Hippocampal formation (tissue), 2 donors: ENCODE measurements at regions not wholly inside any gene's neighbourhood (a gene's known extent, or its start where the extent isn't known, plus 50 kb on each side); places are given as distances from the start of the nearest gene placed in this dataset.
A peak's percentile ranks its signal among the peaks of the same experiment; 100 is the strongest.
"Not testable (repeated sequence)": the region's sequence is repeated elsewhere in the genome, so short reads cannot be mapped to it uniquely, and the experiment has no call there.

Experiments
- DNase-seq, 2 donors: peaks; one replicate each; lab custom pipeline; 2025; lab: John Stamatoyannopoulos, UW

- no peak for DNase-seq
Observed at GRCh38 chr11:127965939-127966668, 621.3 kb downstream of the ETS1 start.

- no peak for DNase-seq
Observed at GRCh38 chr11:127962416-127962815, 624.9 kb downstream of the ETS1 start.

- no peak for DNase-seq
Observed at GRCh38 chr11:127950162-127950561, 637.2 kb downstream of the ETS1 start.

GRCh38 chr11:127943763-127944162 lies 643.6 kb downstream of the ETS1 start:
- no peak for DNase-seq

- no peak for DNase-seq
Observed at GRCh38 chr11:127943152-127943551, 644.2 kb downstream of the ETS1 start.

GRCh38 chr11:127941554-127941953 lies 645.8 kb downstream of the ETS1 start:
- DNase-seq: not testable (repeated sequence)

- no peak for DNase-seq
Observed at GRCh38 chr11:127939000-127939399, 648.4 kb downstream of the ETS1 start.

GRCh38 chr11:127935081-127935480 lies 652.3 kb downstream of the ETS1 start:
- no peak for DNase-seq

GRCh38 chr11:127933961-127934360 lies 653.4 kb downstream of the ETS1 start:
- DNase-seq: not testable (repeated sequence)

- no peak for DNase-seq
Observed at GRCh38 chr11:127931803-127932202, 655.6 kb downstream of the ETS1 start.

- no peak for DNase-seq
Observed at GRCh38 chr11:127926721-127927120, 660.6 kb downstream of the ETS1 start.

- DNase-seq: no peak
Observed at GRCh38 chr11:127925475-127925874, 661.9 kb downstream of the ETS1 start.

GRCh38 chr11:127919206-127920000 lies 668.0 kb downstream of the ETS1 start:
- no peak for DNase-seq

- no peak for DNase-seq
Observed at GRCh38 chr11:127902382-127902781, 685.0 kb downstream of the ETS1 start.

GRCh38 chr11:127898422-127899365 lies 688.7 kb downstream of the ETS1 start:
- no peak for DNase-seq

- DNase-seq: no peak
Observed at GRCh38 chr11:127895776-127896175, 691.6 kb downstream of the ETS1 start.

- no peak for DNase-seq
Observed at GRCh38 chr11:127894316-127894715, 693.0 kb downstream of the ETS1 start.

GRCh38 chr11:127890030-127890615 lies 697.2 kb downstream of the ETS1 start:
- DNase-seq: no peak

GRCh38 chr11:127888386-127888785 lies 699.0 kb downstream of the ETS1 start:
- DNase-seq: no peak

- no peak for DNase-seq
Observed at GRCh38 chr11:127875131-127875530, 712.2 kb downstream of the ETS1 start.

GRCh38 chr11:127873478-127873877 lies 713.9 kb downstream of the ETS1 start:
- DNase-seq: peak in 1 of 2 donors; percentile 8

- DNase-seq: no peak
Observed at GRCh38 chr11:127866109-127866508, 721.2 kb downstream of the ETS1 start.
